H9 (cell line): ENCODE measurements at regions not wholly inside any gene's neighbourhood (a gene's known extent, or its start where the extent isn't known, plus 50 kb on each side); places are given as distances from the start of the nearest gene placed in this dataset.

Experiments used
- DNase-seq: peaks from one replicate; pipeline ENCODE4 v3.0.0-alpha.2; 2017
- H2AFZ ChIP-seq: one replicate; pipeline ENCODE4 v1.6.1; 2013; ENCODE audit warnings: mild to moderate bottlenecking, low read length, control low read depth, moderate library complexity
- H2AK5ac ChIP-seq: 2 replicates; pipeline ENCODE4 v1.6.1; 2013; ENCODE audit warnings: low read length, control low read depth, mixed read lengths; ENCODE audit not compliant: insufficient read length
- H2BK120ac ChIP-seq: one replicate; pipeline ENCODE4 v1.6.1; 2013; ENCODE audit warnings: low read depth, mild to moderate bottlenecking, low read length, control low read depth, inconsistent platforms; ENCODE audit not compliant: poor library complexity, severe bottlenecking
- H2BK12ac ChIP-seq: 2 replicates; pipeline ENCODE4 v1.6.1; 2013; ENCODE audit warnings: low read length, control low read depth, mixed read lengths, low read depth; ENCODE audit not compliant: insufficient read length
- H2BK15ac ChIP-seq: 2 replicates; pipeline ENCODE4 v1.6.1; 2013; ENCODE audit warnings: low read depth, low read length, control low read depth
- H2BK20ac ChIP-seq: one replicate; pipeline ENCODE4 v1.6.1; 2013; ENCODE audit warnings: low read depth, mild to moderate bottlenecking, low read length, control low read depth, inconsistent platforms; ENCODE audit not compliant: poor library complexity, severe bottlenecking
- H2BK5ac ChIP-seq: 2 replicates; pipeline ENCODE4 v1.6.1; 2013; ENCODE audit warnings: low read length, control low read depth, mixed read lengths; ENCODE audit not compliant: insufficient read length
- H3K14ac ChIP-seq: 2 replicates; pipeline ENCODE4 v1.6.1; 2013; ENCODE audit warnings: low read length, control low read depth; ENCODE audit not compliant: insufficient read depth
- H3K18ac ChIP-seq: 2 replicates; pipeline ENCODE4 v1.6.1; 2013; ENCODE audit warnings: low read depth, mild to moderate bottlenecking, mixed read lengths, low read length, control low read depth; ENCODE audit not compliant: insufficient read length
- H3K23ac ChIP-seq: 2 replicates; pipeline ENCODE4 v1.6.1; 2013; ENCODE audit warnings: low read length, control low read depth, mixed read lengths, low read depth; ENCODE audit not compliant: insufficient read length
- H3K23me2 ChIP-seq: 2 replicates; pipeline ENCODE4 v1.6.1; 2013; ENCODE audit warnings: low read depth, mild to moderate bottlenecking, mixed read lengths, low read length, control low read depth; ENCODE audit not compliant: insufficient read length, poor library complexity, severe bottlenecking
- H3K27ac ChIP-seq: 2 replicates; pipeline ENCODE4 v1.5.1; 2013; ENCODE audit warnings: low read length, control low read depth, mixed read lengths, low read depth; ENCODE audit not compliant: insufficient read length
- H3K27me3 ChIP-seq: 2 replicates; pipeline ENCODE4 v1.6.1; 2013; ENCODE audit warnings: low read length, control low read depth, inconsistent platforms; ENCODE audit not compliant: insufficient read depth
- H3K4ac ChIP-seq: 2 replicates; pipeline ENCODE4 v1.6.1; 2013; ENCODE audit warnings: low read depth, mild to moderate bottlenecking, control low read depth, inconsistent platforms, low read length, moderate library complexity
- H3K4me1 ChIP-seq: 2 replicates; pipeline ENCODE4 v1.6.1; 2013; ENCODE audit warnings: low read length, control low read depth, inconsistent platforms; ENCODE audit not compliant: insufficient read depth
- H3K4me2 ChIP-seq: 2 replicates; pipeline ENCODE4 v1.6.1; 2013; ENCODE audit warnings: low read length, control low read depth, mixed read lengths; ENCODE audit not compliant: insufficient read length, insufficient read depth
- H3K56ac ChIP-seq: 2 replicates; pipeline ENCODE4 v1.6.1; 2013; ENCODE audit warnings: low read depth, mild to moderate bottlenecking, mixed read lengths, low read length, control low read depth; ENCODE audit not compliant: insufficient read length
- H3K79me1 ChIP-seq: 2 replicates; pipeline ENCODE4 v1.6.1; 2013; ENCODE audit warnings: low read depth, mild to moderate bottlenecking, moderate library complexity, low read length, control low read depth, inconsistent platforms; ENCODE audit not compliant: insufficient read depth, poor library complexity, severe bottlenecking
- H3K79me2 ChIP-seq: 2 replicates; pipeline ENCODE4 v1.6.1; 2013; ENCODE audit warnings: low read length, control low read depth, inconsistent platforms; ENCODE audit not compliant: insufficient read depth
- H3K9ac ChIP-seq: 2 replicates; pipeline ENCODE4 v1.6.1; 2013; ENCODE audit warnings: low read length, control low read depth, mixed read lengths; ENCODE audit not compliant: insufficient read length; ENCODE audit errors: extremely low read depth
- H3K9me3 ChIP-seq: one replicate; pipeline ENCODE4 v1.6.1; 2013; ENCODE audit warnings: low read depth, low read length, inconsistent platforms; ENCODE audit not compliant: control insufficient read depth
- H3T11ph ChIP-seq: one replicate; pipeline ENCODE4 v1.6.1; 2013; ENCODE audit warnings: mild to moderate bottlenecking, low read length, control low read depth, inconsistent platforms
- H4K20me1 ChIP-seq: one replicate; pipeline ENCODE4 v1.6.1; 2013; ENCODE audit not compliant: control insufficient read depth, insufficient read length, insufficient read depth
- H4K5ac ChIP-seq: 2 replicates; pipeline ENCODE4 v1.6.1; 2013; ENCODE audit warnings: low read depth, mild to moderate bottlenecking, mixed read lengths, low read length, control low read depth; ENCODE audit not compliant: insufficient read length
- H4K8ac ChIP-seq: replicated peaks from 2 replicates; pipeline ENCODE4 v1.6.1; 2013; ENCODE audit warnings: low read length, control low read depth, mixed read lengths, low read depth; ENCODE audit not compliant: insufficient read length
- H4K91ac ChIP-seq: 2 replicates; pipeline ENCODE4 v1.6.1; 2013; ENCODE audit warnings: low read depth, mild to moderate bottlenecking, moderate library complexity, mixed read lengths, low read length, control low read depth; ENCODE audit not compliant: insufficient read length
- H3K27ac Mint-ChIP-seq, 3 experiments: 2 replicates in 2 of 3; 3 replicates in 1 of 3; pipeline ENCODE4 v1.8.0; 2020 to 2021; ENCODE audit warnings: mixed read lengths in 3 of 3, mild to moderate bottlenecking in 1 of 3, moderate library complexity in 1 of 3
- H3K27me3 Mint-ChIP-seq: 2 replicates; pipeline ENCODE4 v1.8.0; 2021; ENCODE audit warnings: low read depth, mild to moderate bottlenecking, moderate library complexity, mixed read lengths
- H3K36me3 Mint-ChIP-seq, 3 experiments: 2 replicates in 2 of 3; 3 replicates in 1 of 3; pipeline ENCODE4 v1.8.0; 2020 to 2021; ENCODE audit warnings: low read depth in 3 of 3, mixed read lengths in 3 of 3; ENCODE audit not compliant: insufficient read depth in 1 of 3
- H3K4me1 Mint-ChIP-seq, 2 experiments: 2 replicates each; pipeline ENCODE4 v1.8.0; 2020; ENCODE audit warnings: mixed read lengths in 2 of 2
- H3K4me3 Mint-ChIP-seq, 2 experiments: 2 replicates in 1 of 2; 3 replicates in 1 of 2; pipeline ENCODE4 v1.8.0; 2020 to 2021; ENCODE audit warnings: mild to moderate bottlenecking in 2 of 2, mixed read lengths in 2 of 2, moderate library complexity in 1 of 2
- H3K9me3 Mint-ChIP-seq, 2 experiments: 2 replicates in 1 of 2; 3 replicates in 1 of 2; pipeline ENCODE4 v1.8.0; 2020; ENCODE audit warnings: mild to moderate bottlenecking in 2 of 2, mixed read lengths in 2 of 2, moderate library complexity in 1 of 2
- WGBS: extraction: QIAGEN DNeasy Blood & Tissue Kit; methylation state at CpG from one replicate; pipeline ENCODE4 v1.1.7; 2013; ENCODE audit warnings: missing lambda C conversion rate, low lambda C conversion rate, mixed read lengths; ENCODE audit not compliant: insufficient read length; ENCODE audit errors: extremely low coverage; 5-methylcytosine and 5-hydroxymethylcytosine counted together
- TF ChIP-seq, protein P1 (sequence below): fragments of 200-600 bp; sonication (generic); conservative IDR thresholded peaks from 3 replicates; pipeline ENCODE4 v1.8.0; 2021; ENCODE audit warnings: antibody characterized with exemption, mild to moderate bottlenecking

DNA sequence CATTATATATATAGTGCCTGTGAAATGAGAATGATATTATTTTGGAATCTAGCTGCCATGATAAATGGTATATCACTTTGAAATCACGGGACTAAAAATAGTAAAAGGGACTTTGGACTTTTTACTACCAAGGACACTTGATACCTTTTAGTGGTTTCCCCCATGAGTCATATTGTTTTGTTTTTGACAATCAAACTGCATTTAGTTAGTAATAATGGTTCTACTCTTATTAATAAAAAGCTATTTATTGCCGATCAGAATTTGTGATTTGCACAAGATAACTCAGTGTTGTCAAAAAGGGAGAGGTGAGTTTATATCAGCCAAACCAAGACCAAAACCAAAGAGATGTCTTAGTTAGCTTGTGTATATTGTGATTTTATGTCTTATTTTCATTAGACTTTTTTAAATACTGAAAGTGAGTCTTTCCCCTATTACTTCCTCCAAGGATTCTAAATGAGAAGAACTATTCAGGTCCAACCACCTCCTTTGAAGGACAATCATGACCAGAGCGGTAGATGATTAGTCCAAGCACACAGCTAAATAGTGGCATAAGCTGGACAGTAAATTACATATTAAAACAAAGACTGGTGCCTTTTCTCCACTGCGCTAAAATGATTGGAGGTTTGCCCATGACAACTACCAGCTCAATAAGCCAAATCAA is 281.7 kb upstream of the ESRRG start:
- WGBS, result no CpG with 5 or more reads among the region's 4 CpGs
- Histone ChIP-seq H4K8ac (no peak overlapping the region), H3K9me3 (no peaks in the 10 kb centered on the region), H3K79me2 (no peaks in the 10 kb centered on the region), H3K9ac (no peak overlapping the region), H2BK20ac (no peak overlapping the region), H2AFZ (no peak overlapping the region), H3K4ac (no peak overlapping the region), H4K91ac (no peak overlapping the region), H3K56ac (no peak overlapping the region), H3K14ac (no peak overlapping the region), H2BK120ac (no peak overlapping the region), H3K27me3 (no peaks in the 10 kb centered on the region), H3K18ac (no peak overlapping the region), H2BK12ac (no peak overlapping the region), H3K23me2 (no peaks in the 10 kb centered on the region), H2BK15ac (no peak overlapping the region), H2AK5ac (no peak overlapping the region), H3K27ac (no peak overlapping the region), H4K5ac (no peak overlapping the region), H3T11ph (no peak overlapping the region), H2BK5ac (no peak overlapping the region), H4K20me1 (no peaks in the 10 kb centered on the region), H3K4me2 (no peak overlapping the region), H3K23ac (no peak overlapping the region), H3K79me1 (no peaks in the 10 kb centered on the region), H3K4me1 (no peaks in the 10 kb centered on the region)
- H3K27me3 Mint-ChIP-seq, result no peaks in the 10 kb centered on the region; the same call in 1 of the 2 replicates
- no peaks in the 10 kb centered on the region for H3K9me3 Mint-ChIP-seq
- no peak for DNase-seq
- TF ChIP-seq, protein P1, sequence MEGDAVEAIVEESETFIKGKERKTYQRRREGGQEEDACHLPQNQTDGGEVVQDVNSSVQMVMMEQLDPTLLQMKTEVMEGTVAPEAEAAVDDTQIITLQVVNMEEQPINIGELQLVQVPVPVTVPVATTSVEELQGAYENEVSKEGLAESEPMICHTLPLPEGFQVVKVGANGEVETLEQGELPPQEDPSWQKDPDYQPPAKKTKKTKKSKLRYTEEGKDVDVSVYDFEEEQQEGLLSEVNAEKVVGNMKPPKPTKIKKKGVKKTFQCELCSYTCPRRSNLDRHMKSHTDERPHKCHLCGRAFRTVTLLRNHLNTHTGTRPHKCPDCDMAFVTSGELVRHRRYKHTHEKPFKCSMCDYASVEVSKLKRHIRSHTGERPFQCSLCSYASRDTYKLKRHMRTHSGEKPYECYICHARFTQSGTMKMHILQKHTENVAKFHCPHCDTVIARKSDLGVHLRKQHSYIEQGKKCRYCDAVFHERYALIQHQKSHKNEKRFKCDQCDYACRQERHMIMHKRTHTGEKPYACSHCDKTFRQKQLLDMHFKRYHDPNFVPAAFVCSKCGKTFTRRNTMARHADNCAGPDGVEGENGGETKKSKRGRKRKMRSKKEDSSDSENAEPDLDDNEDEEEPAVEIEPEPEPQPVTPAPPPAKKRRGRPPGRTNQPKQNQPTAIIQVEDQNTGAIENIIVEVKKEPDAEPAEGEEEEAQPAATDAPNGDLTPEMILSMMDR, result no peak
- no peaks in the 10 kb centered on the region for H3K36me3 Mint-ChIP-seq
- H3K4me1 Mint-ChIP-seq, result no peaks in the 10 kb centered on the region
- no peak overlapping the region for H3K27ac Mint-ChIP-seq
- no peak overlapping the region for H3K4me3 Mint-ChIP-seq
